Superior temporal gyrus (tissue), 1 donor: ENCODE measurements at regions not wholly inside any gene's neighbourhood (a gene's known extent, or its start where the extent isn't known, plus 50 kb on each side); places are given as distances from the start of the nearest gene placed in this dataset.
"Not testable (repeated sequence)": the region's sequence is repeated elsewhere in the genome, so short reads cannot be mapped to it uniquely, and the experiment has no call there.

ENCODE experiments used
- DNase-seq: peaks from one replicate; pipeline ENCODE4 v3.0.0-alpha.2; 2016; ENCODE audit errors: extremely low spot score

DNA sequence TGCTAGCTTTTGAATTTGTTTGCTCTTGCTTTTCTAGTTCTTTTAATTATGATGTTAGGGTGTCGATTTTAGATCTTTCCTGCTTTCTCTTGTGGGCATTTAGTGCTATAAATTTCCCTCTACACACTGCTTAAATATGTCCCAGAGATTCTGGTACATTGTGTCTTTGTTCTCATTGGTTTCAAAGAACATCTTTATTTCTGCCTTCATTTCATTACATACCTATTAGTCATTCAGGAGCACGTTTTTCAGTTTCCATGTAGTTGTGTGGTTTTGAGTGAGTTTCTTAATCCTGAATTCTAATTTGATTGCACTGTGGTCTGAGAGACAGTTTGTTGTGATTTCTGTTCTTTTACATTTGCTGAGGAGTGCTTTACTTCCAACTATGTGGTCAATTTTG, 51.2 kb upstream of the MB21D2 start:
- not testable (repeated sequence) for DNase-seq

- no peak for DNase-seq
These were observed 63.0 kb upstream of the MB21D2 start for GRCh38 chr3:192980632-192981031.

DNA sequence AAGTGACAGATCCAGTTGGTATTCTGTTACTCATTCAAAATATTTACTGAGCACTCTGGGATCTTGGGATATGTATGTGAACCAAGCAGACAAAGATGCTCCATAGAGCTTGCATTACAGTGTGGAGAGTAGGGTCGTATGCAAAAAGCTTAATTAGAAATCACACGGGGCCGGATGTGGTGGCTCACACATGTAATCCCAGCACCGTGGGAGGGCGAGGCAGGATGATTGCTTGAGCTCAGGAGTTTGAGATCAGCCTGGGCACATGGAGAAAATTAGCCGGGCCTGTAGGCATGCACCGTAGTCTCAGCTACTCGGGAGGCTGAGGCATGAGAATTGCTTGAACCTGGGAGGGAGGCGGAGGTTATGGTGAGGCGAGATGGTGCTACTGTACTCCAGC, 68.7 kb upstream of the MB21D2 start:
- no peak for DNase-seq

- no peak for DNase-seq
These were observed 73.7 kb upstream of the MB21D2 start for GRCh38 chr3:192991356-192991755.

GRCh38 chr3:192992361-192992760, 74.7 kb upstream of the MB21D2 start:
- no peak for DNase-seq

- no peak for DNase-seq
These were observed 75.8 kb upstream of the MB21D2 start for GRCh38 chr3:192993411-192993810.

DNA sequence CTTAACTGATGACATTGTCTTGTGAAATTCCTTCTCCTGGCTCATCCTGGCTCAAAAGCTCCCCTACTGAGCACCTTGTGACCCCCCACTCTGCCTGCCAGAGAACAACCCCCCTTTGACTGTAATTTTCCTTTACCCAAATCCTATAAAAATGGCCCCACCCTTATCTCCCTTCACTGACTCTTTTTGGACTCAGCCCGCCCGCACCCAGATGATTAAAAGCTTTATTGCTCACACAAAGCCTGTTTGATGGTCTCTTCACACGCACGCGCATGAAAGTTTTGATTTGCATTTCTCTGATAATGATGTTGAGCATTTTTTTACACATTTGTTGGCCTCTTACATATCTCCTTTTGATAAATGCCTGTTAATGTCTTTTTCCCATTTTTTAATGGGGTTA, 83.5 kb upstream of the MB21D2 start:
- DNase-seq = not testable (repeated sequence)

DNA sequence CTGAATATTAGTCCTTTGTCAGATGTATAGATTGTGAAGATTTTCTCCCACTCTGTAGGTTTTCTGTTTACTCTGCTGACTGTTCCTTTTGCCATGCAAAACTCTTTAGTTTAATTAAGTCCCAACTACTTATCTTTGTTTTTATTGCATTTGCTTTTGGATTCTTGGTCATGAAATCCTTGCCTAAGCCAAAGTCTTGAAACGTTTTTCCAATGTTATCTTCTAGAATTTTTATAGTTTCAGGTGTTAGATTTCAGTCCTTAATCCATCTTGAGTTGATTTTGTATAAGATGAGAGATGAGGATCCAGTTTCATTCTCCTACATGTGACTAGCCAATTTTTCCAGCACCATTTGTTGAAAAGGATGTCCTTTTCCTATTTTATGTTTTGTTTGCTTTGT, 86.0 kb upstream of the MB21D2 start:
- DNase-seq = not testable (repeated sequence)

GRCh38 chr3:193008654-193009053, 91.0 kb upstream of the MB21D2 start:
- no peak for DNase-seq

GRCh38 chr3:193010191-193010590, 92.5 kb upstream of the MB21D2 start:
- DNase-seq = no peak

DNA sequence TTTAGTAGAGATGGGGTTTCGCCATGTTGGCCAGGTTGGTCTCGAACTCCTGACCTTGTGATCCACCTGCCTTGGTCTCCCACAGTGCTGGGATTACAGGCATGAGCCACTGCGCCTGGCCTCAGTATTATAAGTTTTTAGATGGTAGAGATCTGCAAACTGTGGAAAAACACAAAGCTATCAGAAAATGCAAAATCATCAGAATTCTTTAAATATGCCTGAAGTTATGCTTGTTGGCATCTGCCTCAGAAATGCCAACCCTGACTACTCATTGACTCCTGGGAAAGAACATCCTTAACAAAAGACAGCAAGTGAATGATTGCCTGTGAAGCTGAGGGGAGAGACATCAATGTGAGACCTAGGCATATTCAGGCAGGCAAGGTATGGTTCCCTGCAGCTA, 94.3 kb upstream of the MB21D2 start:
- no peak for DNase-seq

GRCh38 chr3:193014902-193015301, 97.2 kb upstream of the MB21D2 start:
- DNase-seq = no peak

- no peak for DNase-seq
These were observed 98.8 kb upstream of the MB21D2 start for GRCh38 chr3:193016437-193016901.

- no peak for DNase-seq
These were observed 103.9 kb upstream of the MB21D2 start for GRCh38 chr3:193021506-193022010.

- no peak for DNase-seq
These were observed 105.6 kb upstream of the MB21D2 start for GRCh38 chr3:193023218-193023617.

GRCh38 chr3:193028258-193028657, 110.6 kb upstream of the MB21D2 start:
- DNase-seq = no peak

- no peak for DNase-seq
These were observed 112.1 kb upstream of the MB21D2 start for GRCh38 chr3:193029800-193030199.

- no peak for DNase-seq
These were observed 112.6 kb upstream of the MB21D2 start for GRCh38 chr3:193030276-193030675.

DNA sequence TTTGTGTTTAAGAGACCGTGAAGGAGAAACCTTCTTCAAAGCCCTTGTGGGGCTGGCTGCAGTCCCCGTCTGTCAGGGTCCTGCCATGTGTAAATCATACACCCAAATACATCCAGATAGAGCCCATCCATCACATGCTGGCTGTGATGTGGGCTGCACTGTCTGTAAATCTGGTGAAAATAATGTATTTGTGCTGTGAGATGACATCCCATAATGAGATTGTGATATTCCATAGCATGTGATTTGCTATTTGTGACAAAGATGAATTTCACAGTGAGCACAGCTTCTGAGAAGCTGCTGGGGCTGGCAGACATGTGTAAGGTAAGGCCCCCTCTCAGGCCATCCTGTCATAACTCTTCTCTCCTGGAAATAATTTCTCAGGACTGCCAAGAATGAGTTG, 114.3 kb upstream of the MB21D2 start:
- DNase-seq = no peak

DNA sequence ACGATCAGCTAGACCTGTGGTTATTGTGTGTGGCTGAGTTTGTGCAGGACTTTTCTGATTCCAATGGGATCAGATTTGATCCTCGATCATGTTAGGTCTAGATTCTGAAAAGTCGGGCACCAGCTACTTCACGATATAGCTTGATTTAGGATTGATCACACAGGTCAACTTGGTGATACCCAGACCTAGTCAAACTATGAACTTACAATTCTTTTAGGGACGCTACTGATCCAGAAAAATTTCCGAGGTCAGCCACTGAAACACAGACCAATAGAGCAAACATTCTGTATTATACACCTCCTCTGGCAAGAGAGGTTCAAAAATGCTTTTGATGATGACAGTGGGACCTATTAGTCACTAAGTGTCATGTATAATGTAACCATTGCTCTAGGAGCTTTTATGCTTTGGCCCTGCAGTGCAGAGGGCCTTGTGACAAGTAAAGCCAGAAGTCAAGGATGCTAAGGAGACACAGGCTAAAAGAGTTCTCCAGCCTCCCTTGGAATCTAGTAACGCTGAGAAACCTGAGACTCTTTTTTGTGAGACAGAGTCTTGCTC, 115.6 kb upstream of the MB21D2 start:
- no peak for DNase-seq

- not testable (repeated sequence) for DNase-seq
These were observed 120.2 kb upstream of the MB21D2 start for GRCh38 chr3:193037828-193038227.

DNA sequence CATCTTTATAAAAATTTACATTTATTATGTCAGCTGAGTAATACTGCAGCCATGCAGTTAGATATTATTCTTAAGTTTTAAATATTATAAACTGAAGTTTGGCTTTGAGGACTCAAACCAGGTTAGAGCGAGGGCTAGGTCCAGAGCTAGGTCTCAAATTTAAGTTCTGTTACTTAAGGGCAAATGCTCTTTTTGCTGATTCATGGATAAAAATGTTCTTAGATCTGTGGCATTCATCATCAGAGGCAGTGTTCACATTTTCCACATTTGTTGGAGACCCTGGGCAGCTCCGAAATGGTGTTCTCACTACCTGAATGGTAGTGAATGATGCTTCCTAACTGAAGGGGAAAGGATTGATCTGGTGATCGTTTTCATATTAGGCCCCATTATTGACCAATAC, 121.4 kb upstream of the MB21D2 start:
- no peak for DNase-seq

GRCh38 chr3:193040836-193041672, 123.4 kb upstream of the MB21D2 start:
- DNase-seq = peak; percentile 76
